IPS-NIHi7 (cell line): ENCODE measurements at regions not wholly inside any gene's neighbourhood (a gene's known extent, or its start where the extent isn't known, plus 50 kb on each side); places are given as distances from the start of the nearest gene placed in this dataset.
A peak's percentile ranks its signal among the peaks of the same experiment; 100 is the strongest.

Source experiments
- DNase-seq: peaks from one replicate; pipeline ENCODE4 v3.0.0; 2012; ENCODE audit warnings: mixed read lengths; ENCODE audit errors: extremely low spot score

GRCh38 chr2:63780518-63781155 is 61.1 kb upstream of the UGP2 start:
- no peak for DNase-seq

GRCh38 chr2:63784461-63784860 is 57.2 kb upstream of the UGP2 start:
- no peak for DNase-seq

GRCh38 chr2:63785096-63785495 is 56.6 kb upstream of the UGP2 start:
- no peak for DNase-seq

- no peak for DNase-seq
Observed at GRCh38 chr2:63786471-63786870, 55.2 kb upstream of the UGP2 start.

GRCh38 chr2:63788071-63788470 is 53.6 kb upstream of the UGP2 start:
- DNase-seq, result no peak

GRCh38 chr2:63789338-63790020 is 52.2 kb upstream of the UGP2 start:
- DNase-seq, result no peak

GRCh38 chr2:63790491-63790890 is 51.2 kb upstream of the UGP2 start:
- no peak for DNase-seq

- peak; percentile 24 for DNase-seq
Observed at GRCh38 chr2:63790906-63791305, 50.8 kb upstream of the UGP2 start.

- no peak for DNase-seq
Observed at GRCh38 chr2:63791387-63791786, 50.3 kb upstream of the UGP2 start.
